MM.1S (cell line): ENCODE measurements at regions not wholly inside any gene's neighbourhood (a gene's known extent, or its start where the extent isn't known, plus 50 kb on each side); places are given as distances from the start of the nearest gene placed in this dataset.

Experiments
- DNase-seq: peaks from one replicate; pipeline ENCODE4 v3.0.0-alpha.2; 2015
- H2AFZ ChIP-seq: fragments of 300-600 bp; sonication (generic); 2 replicates; pipeline ENCODE4 v1.6.0; 2016; ENCODE audit warnings: antibody characterized with exemption, low read length
- H3F3A ChIP-seq: fragments of 300-600 bp; sonication (generic); 2 replicates; pipeline ENCODE4 v1.6.1; 2016; ENCODE audit warnings: mild to moderate bottlenecking, antibody characterized with exemption, low read length, moderate library complexity, mixed read lengths; ENCODE audit not compliant: insufficient read depth
- H3K27ac ChIP-seq: fragments of 300-600 bp; sonication (generic); 2 replicates; pipeline ENCODE4 v1.5.1; 2016; ENCODE audit warnings: mild to moderate bottlenecking, low read length
- H3K27me3 ChIP-seq: fragments of 300-600 bp; sonication (generic); replicated peaks from 2 replicates; pipeline ENCODE4 v1.6.0; 2016; ENCODE audit warnings: low read length; ENCODE audit not compliant: insufficient read depth
- H3K36me3 ChIP-seq: fragments of 300-600 bp; sonication (generic); replicated peaks from 2 replicates; pipeline ENCODE4 v1.6.1; 2016; ENCODE audit warnings: mild to moderate bottlenecking, low read length, mixed read lengths; ENCODE audit not compliant: insufficient read depth
- H3K4me1 ChIP-seq: fragments of 300-600 bp; sonication (generic); 2 replicates; pipeline ENCODE4 v1.6.1; 2016; ENCODE audit warnings: low read length, mixed read lengths
- H3K4me2 ChIP-seq: fragments of 300-600 bp; sonication (generic); 2 replicates; pipeline ENCODE4 v1.6.0; 2016; ENCODE audit warnings: low read depth, low read length
- H3K4me3 ChIP-seq: fragments of 300-600 bp; sonication (generic); 2 replicates; pipeline ENCODE4 v1.5.1; 2016; ENCODE audit warnings: low read length, mixed read lengths
- H3K79me2 ChIP-seq: fragments of 300-600 bp; sonication (generic); 2 replicates; pipeline ENCODE4 v1.6.1; 2016; ENCODE audit warnings: mixed run types, low read length, mixed read lengths
- H3K9ac ChIP-seq: fragments of 300-600 bp; sonication (generic); 2 replicates; pipeline ENCODE4 v1.6.1; 2016; ENCODE audit warnings: low read length, mixed read lengths
- H3K9me2 ChIP-seq: fragments of 300-600 bp; sonication (generic); replicated peaks from 2 replicates; pipeline ENCODE4 v1.6.1; 2016; ENCODE audit warnings: mild to moderate bottlenecking, low read length, mixed read lengths; ENCODE audit not compliant: insufficient read depth
- H3K9me3 ChIP-seq: fragments of 300-600 bp; sonication (generic); replicated peaks from 2 replicates; pipeline ENCODE4 v1.6.1; 2016; ENCODE audit warnings: mild to moderate bottlenecking, low read length, mixed read lengths; ENCODE audit not compliant: insufficient read depth
- H4K20me1 ChIP-seq: fragments of 300-600 bp; sonication (generic); 2 replicates; pipeline ENCODE4 v1.6.1; 2016; ENCODE audit warnings: mild to moderate bottlenecking, low read length, moderate library complexity, mixed read lengths; ENCODE audit not compliant: insufficient read depth
- EZH2 ChIP-seq: fragments of 300-600 bp; sonication (generic); optimal IDR thresholded peaks from 2 replicates; pipeline ENCODE3; 2017; ENCODE audit warnings: low read depth, mild to moderate bottlenecking, antibody characterized with exemption, low read length, mixed read lengths
- EZH2phosphoT487 ChIP-seq: fragments of 300-600 bp; sonication (generic); IDR thresholded peaks from 2 replicates; pipeline ENCODE4 v1.6.1; 2018; ENCODE audit warnings: antibody characterized with exemption, low read length
- TF ChIP-seq, protein P1 (sequence below): fragments of 300-600 bp; sonication (generic); IDR thresholded peaks from 2 replicates; pipeline ENCODE4 v1.5.1; 2016; ENCODE audit warnings: antibody characterized with exemption, low read length, mixed read lengths

DNA sequence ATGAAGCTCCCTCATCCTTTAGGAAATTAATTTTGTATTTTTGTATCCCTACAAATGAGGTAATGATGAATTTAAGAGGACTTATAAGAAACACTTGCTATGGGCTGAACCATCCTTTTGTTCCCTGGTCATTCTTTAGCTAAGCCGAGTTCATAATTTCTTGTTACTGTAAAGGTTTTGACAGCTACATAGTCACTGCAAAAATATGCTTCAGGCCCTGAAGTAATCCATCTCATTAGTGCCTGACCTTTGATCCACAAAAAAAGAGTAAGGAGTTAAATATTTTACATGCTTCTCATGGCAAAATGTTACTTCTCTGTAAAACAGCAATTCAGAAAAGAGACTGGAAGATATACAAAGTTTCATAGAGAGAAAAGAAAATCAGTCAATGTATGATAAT lies 290.6 kb upstream of the SLIT2 start:
- DNase-seq, result no peak
- no peaks in the 10 kb centered on the region for H3F3A ChIP-seq
- H3K27me3 ChIP-seq, result no peaks in the 10 kb centered on the region
- H3K9me2 ChIP-seq, result no peaks in the 10 kb centered on the region
- no peaks in the 10 kb centered on the region for H3K36me3 ChIP-seq
- no peak overlapping the region for H2AFZ ChIP-seq
- H3K27ac ChIP-seq, result no peak overlapping the region
- no peaks in the 10 kb centered on the region for H3K9me3 ChIP-seq
- no peak overlapping the region for H3K9ac ChIP-seq
- H3K4me2 ChIP-seq, result no peak overlapping the region
- no peaks in the 10 kb centered on the region for H3K4me1 ChIP-seq
- no peak for TF ChIP-seq EZH2
- TF ChIP-seq, protein P1, sequence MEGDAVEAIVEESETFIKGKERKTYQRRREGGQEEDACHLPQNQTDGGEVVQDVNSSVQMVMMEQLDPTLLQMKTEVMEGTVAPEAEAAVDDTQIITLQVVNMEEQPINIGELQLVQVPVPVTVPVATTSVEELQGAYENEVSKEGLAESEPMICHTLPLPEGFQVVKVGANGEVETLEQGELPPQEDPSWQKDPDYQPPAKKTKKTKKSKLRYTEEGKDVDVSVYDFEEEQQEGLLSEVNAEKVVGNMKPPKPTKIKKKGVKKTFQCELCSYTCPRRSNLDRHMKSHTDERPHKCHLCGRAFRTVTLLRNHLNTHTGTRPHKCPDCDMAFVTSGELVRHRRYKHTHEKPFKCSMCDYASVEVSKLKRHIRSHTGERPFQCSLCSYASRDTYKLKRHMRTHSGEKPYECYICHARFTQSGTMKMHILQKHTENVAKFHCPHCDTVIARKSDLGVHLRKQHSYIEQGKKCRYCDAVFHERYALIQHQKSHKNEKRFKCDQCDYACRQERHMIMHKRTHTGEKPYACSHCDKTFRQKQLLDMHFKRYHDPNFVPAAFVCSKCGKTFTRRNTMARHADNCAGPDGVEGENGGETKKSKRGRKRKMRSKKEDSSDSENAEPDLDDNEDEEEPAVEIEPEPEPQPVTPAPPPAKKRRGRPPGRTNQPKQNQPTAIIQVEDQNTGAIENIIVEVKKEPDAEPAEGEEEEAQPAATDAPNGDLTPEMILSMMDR, result no peak
- no peak for TF ChIP-seq EZH2phosphoT487
- no peaks in the 10 kb centered on the region for H4K20me1 ChIP-seq
- H3K79me2 ChIP-seq, result no peaks in the 10 kb centered on the region
- no peak overlapping the region for H3K4me3 ChIP-seq

DNA sequence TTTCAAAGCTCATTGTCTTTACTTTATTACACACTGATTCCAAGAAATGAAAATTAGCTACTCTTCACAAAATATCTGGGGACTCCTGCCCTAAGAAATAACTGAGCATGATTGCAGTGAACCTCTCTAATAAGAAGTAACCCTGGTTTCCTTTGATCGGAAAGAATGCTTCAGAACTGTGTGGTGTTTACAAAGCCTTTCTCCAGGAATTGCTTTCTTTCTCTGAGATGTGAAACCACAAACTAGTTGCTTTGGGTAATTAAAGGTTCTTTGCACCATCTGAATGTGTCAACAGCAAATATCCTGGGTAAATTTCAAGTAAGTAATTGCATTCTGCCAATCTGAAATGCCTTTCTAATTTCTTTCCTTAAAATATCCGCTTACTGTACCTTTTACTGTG lies 292.9 kb upstream of the SLIT2 start:
- Histone ChIP-seq H3K4me1 (no peaks in the 10 kb centered on the region), H2AFZ (no peak overlapping the region), H3K9me2 (no peaks in the 10 kb centered on the region), H4K20me1 (no peaks in the 10 kb centered on the region), H3K27ac (no peak overlapping the region), H3K9me3 (no peaks in the 10 kb centered on the region), H3K4me2 (no peak overlapping the region), H3F3A (no peaks in the 10 kb centered on the region), H3K4me3 (no peak overlapping the region), H3K27me3 (no peaks in the 10 kb centered on the region), H3K79me2 (no peaks in the 10 kb centered on the region), H3K36me3 (no peaks in the 10 kb centered on the region), H3K9ac (no peak overlapping the region)
- DNase-seq, result no peak
- TF ChIP-seq EZH2, result no peak
- TF ChIP-seq EZH2phosphoT487, result no peak
- TF ChIP-seq, protein P1, result no peak

DNA sequence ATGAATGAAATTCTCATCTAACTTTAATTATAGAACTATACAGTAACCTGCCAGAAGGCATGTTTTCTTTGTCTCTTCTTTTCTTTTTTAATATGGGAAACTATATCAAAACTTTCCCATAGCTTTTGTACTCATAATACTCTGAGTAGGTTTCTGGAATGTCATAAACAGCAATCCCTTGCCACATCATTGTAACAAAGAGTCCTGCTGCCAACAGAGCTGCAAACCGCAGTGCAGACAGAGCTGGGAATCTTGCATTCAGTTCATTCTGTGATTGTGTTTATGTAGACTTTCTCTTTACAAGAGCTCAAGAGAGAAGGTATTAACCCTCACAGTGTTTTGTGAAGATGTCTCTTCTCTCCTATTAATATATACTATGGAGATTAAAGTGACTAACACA lies 304.4 kb upstream of the SLIT2 start:
- TF ChIP-seq EZH2phosphoT487, result no peak
- TF ChIP-seq, protein P1, result no peak
- TF ChIP-seq EZH2, result no peak
- no peaks in the 10 kb centered on the region for H3K9me3 ChIP-seq
- H3K27ac ChIP-seq, result no peak overlapping the region
- no peaks in the 10 kb centered on the region for H3K36me3 ChIP-seq
- no peak overlapping the region for H3K4me3 ChIP-seq
- H2AFZ ChIP-seq, result no peak overlapping the region
- H3K4me1 ChIP-seq, result no peaks in the 10 kb centered on the region
- H4K20me1 ChIP-seq, result no peaks in the 10 kb centered on the region
- H3F3A ChIP-seq, result no peaks in the 10 kb centered on the region
- H3K9me2 ChIP-seq, result no peaks in the 10 kb centered on the region
- no peak overlapping the region for H3K9ac ChIP-seq
- no peak overlapping the region for H3K4me2 ChIP-seq
- no peak for DNase-seq
- H3K27me3 ChIP-seq, result no peaks in the 10 kb centered on the region
- H3K79me2 ChIP-seq, result no peaks in the 10 kb centered on the region
